BJ (cell line): ENCODE measurements at regions not wholly inside any gene's neighbourhood (a gene's known extent, or its start where the extent isn't known, plus 50 kb on each side); places are given as distances from the start of the nearest gene placed in this dataset.
"Not testable (repeated sequence)": the region's sequence is repeated elsewhere in the genome, so short reads cannot be mapped to it uniquely, and the experiment has no call there.

Experiments
- CTCF ChIA-PET: fragments of 350-600 bp; formaldehyde crosslinking; extraction: SDS; loops from one replicate; lab custom pipeline; 2021; ENCODE audit warnings: antibody characterized with exemption, inconsistent platforms; lab: Yijun Ruan, JAX
- POLR2A ChIA-PET: fragments of 300-600 bp; sonication (Branson Sonifier 250); formaldehyde crosslinking; extraction: SDS; loops from one replicate; lab custom pipeline; 2021; ENCODE audit warnings: antibody characterized with exemption; lab: Charles Lee
- DNase-seq: peaks from one replicate; pipeline ENCODE4 v3.0.0-alpha.2; 2011; ENCODE audit warnings: low read depth
- H3K27me3 ChIP-seq: 2 replicates; pipeline ENCODE4 v1.6.0; 2011; ENCODE audit warnings: low read length; ENCODE audit not compliant: control insufficient read depth, insufficient read depth
- H3K36me3 ChIP-seq: 2 replicates; pipeline ENCODE4 v1.5.1; 2011; ENCODE audit warnings: low read length; ENCODE audit not compliant: control insufficient read depth, insufficient read depth
- H3K4me3 ChIP-seq: 2 replicates; pipeline ENCODE4 v1.5.1; 2011; ENCODE audit warnings: low read depth, mild to moderate bottlenecking, control low read depth, low read length
- TF ChIP-seq, protein P1 (sequence below): IDR thresholded peaks from 2 replicates; pipeline ENCODE4 v1.5.1; 2011; ENCODE audit warnings: low read depth, mild to moderate bottlenecking, control low read depth, inconsistent platforms, low read length, moderate library complexity; ENCODE audit not compliant: insufficient read depth

GRCh38 chr16:14384745-14385144 is 245.3 kb downstream of the PARN start:
- Histone ChIP-seq H3K27me3 (no peaks in the 10 kb centered on the region), H3K36me3 (no peaks in the 10 kb centered on the region), H3K4me3 (no peak overlapping the region)
- TF ChIP-seq, protein P1, sequence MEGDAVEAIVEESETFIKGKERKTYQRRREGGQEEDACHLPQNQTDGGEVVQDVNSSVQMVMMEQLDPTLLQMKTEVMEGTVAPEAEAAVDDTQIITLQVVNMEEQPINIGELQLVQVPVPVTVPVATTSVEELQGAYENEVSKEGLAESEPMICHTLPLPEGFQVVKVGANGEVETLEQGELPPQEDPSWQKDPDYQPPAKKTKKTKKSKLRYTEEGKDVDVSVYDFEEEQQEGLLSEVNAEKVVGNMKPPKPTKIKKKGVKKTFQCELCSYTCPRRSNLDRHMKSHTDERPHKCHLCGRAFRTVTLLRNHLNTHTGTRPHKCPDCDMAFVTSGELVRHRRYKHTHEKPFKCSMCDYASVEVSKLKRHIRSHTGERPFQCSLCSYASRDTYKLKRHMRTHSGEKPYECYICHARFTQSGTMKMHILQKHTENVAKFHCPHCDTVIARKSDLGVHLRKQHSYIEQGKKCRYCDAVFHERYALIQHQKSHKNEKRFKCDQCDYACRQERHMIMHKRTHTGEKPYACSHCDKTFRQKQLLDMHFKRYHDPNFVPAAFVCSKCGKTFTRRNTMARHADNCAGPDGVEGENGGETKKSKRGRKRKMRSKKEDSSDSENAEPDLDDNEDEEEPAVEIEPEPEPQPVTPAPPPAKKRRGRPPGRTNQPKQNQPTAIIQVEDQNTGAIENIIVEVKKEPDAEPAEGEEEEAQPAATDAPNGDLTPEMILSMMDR = no peak
- POLR2A ChIA-PET = no interaction called here
- no peak for DNase-seq
- CTCF ChIA-PET = no interaction called here

- H3K4me3 ChIP-seq, H3K36me3 ChIP-seq, DNase-seq, CTCF ChIA-PET, H3K27me3 ChIP-seq, POLR2A ChIA-PET: not testable (repeated sequence)
These were observed 246.2 kb downstream of the PARN start for GRCh38 chr16:14383844-14384243.

DNA sequence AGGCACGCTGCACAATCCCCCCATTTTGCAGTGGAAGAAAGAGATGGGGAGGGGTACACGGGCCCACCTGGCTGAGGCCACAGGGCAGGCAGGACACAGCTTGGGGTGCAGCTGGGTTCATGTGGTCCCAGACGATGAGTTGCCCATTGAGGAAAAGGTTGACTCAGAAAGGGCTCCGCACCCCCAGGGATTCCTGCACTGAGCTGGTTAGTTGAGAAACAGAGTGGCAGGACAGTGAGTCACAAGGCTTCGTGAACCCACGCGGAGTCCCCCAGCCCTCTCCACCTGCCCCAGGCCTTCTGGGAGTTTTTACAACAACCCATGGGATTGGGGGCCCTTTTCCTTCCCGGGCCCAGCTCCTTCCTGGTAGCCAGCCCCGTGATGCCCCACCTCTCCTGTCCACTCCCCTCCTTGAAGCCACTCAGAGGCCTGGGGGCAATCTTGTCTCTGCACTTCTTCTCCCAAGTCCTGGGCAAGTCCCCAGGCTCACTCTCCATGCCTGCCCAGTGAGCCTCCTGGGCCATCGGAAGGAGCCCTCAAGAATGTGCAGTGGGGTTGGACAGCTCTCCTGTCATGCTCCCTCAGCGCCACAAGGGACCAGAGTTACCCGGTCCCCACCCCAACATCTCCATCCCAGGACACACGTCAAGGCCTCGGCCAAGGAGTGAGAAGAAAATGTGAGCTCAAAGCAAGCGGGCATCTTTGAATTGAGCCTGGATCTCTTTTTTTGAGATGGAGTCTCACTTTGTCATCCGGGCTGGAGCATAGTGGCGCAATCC is 251.2 kb downstream of the PARN start:
- no peak overlapping the region for H3K4me3 ChIP-seq
- no peaks in the 10 kb centered on the region for H3K36me3 ChIP-seq
- no peak for DNase-seq
- ChIA-PET POLR2A (interaction anchor here (0.7 to 0.8 kb wide), 2 partner anchors 107 to 1264 kb away, joined by 3 to 14 read pairs; partner anchors contain the start of gene MARF1), CTCF (interaction anchor here (0.6 to 1.4 kb wide), 4 partner anchors 9 to 455 kb away, joined by 3 read pairs; no protein-coding TSS in a partner anchor)
- TF ChIP-seq, protein P1 = 0 out of 2 replicates have a peak, but pooled peaks have one; percentile 4
- H3K27me3 ChIP-seq = no peaks in the 10 kb centered on the region

- peak; percentile 93 for DNase-seq
- POLR2A ChIA-PET = interaction anchor here (0.7 to 0.8 kb wide), 2 partner anchors 108 to 1265 kb away, joined by 3 to 14 read pairs; partner anchors contain the start of gene MARF1
- Histone ChIP-seq H3K4me3 (no peak overlapping the region), H3K27me3 (no peaks in the 10 kb centered on the region), H3K36me3 (no peaks in the 10 kb centered on the region)
- CTCF ChIA-PET = interaction anchor here (1.0 to 1.4 kb wide), 3 partner anchors 8 to 104 kb away, joined by 3 read pairs; no protein-coding TSS in a partner anchor
- TF ChIP-seq, protein P1 = no peak
These were observed 251.9 kb downstream of the PARN start for GRCh38 chr16:14378131-14378551.

- Histone ChIP-seq H3K27me3 (no peaks in the 10 kb centered on the region), H3K4me3 (no peak overlapping the region), H3K36me3 (no peaks in the 10 kb centered on the region)
- DNase-seq = no peak
- CTCF ChIA-PET = interaction anchor here (0.9 kb wide), 1 partner anchor 122 kb away, joined by 3 read pairs; no protein-coding TSS in a partner anchor
- POLR2A ChIA-PET = no interaction called here
- TF ChIP-seq, protein P1 = no peak
These were observed 252.7 kb downstream of the PARN start for GRCh38 chr16:14377326-14377725.
